ENCODE measurements at regions not wholly inside any gene's neighbourhood (a gene's known extent, or its start where the extent isn't known, plus 50 kb on each side); places are given as distances from the start of the nearest gene placed in this dataset.

DNA sequence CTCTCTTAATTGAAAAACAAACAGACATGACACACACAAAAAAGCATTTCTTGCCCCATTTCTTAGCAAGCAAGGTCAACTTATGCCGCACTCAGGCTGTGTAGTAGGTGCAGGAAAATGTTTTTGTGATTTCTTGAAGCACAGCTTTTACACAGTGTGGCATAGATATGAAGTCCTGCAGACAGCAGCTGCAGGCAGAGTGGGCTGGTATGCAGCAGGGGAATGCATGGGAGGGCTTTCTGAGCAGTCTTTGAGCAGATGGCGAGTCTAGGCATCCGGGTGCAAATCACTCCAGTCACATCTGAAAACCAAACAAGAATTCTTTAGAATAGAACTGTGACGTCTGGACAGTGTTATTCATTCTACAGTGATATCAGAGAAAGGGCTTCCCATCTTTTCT, 87.5 kb downstream of the BLID start:
- H3K36me3 ChIP-seq (replicated peaks in 1 of 2; ENCODE audit: control insufficient read depth in 1 of 2, insufficient read depth in 2 of 2, low read length in 2 of 2): no peaks in the 10 kb centered on the region
- H3K9ac ChIP-seq (ENCODE audit: insufficient read depth, low read depth, low read length): no peak overlapping the region
- no peaks in the 10 kb centered on the region for H3K79me2 ChIP-seq (ENCODE audit: insufficient read depth, low read length)
- H3K9me3 ChIP-seq (ENCODE audit: low read length): no peaks in the 10 kb centered on the region
- WGBS (ENCODE audit: low lambda C conversion rate): 3% methylated on average over 4 of the region's 4 CpGs
- TF ChIP-seq JUN (CRISPR knock-in tag; IDR thresholded peaks at IDR 0.05) (no peak), BCLAF1 (IDR thresholded peaks at IDR 0.05) (no peak), MIER3 (CRISPR knock-in tag; IDR thresholded peaks at IDR 0.05; ENCODE audit: borderline replicate concordance) (no peak), ZNF776 (CRISPR knock-in tag; IDR thresholded peaks at IDR 0.05) (no peak), NFE2 (CRISPR knock-in tag; IDR thresholded peaks at IDR 0.05) (no peak), ZNF782 (CRISPR knock-in tag; IDR thresholded peaks at IDR 0.05; ENCODE audit: borderline replicate concordance) (no peak)
- TF ChIP-seq, protein P1, sequence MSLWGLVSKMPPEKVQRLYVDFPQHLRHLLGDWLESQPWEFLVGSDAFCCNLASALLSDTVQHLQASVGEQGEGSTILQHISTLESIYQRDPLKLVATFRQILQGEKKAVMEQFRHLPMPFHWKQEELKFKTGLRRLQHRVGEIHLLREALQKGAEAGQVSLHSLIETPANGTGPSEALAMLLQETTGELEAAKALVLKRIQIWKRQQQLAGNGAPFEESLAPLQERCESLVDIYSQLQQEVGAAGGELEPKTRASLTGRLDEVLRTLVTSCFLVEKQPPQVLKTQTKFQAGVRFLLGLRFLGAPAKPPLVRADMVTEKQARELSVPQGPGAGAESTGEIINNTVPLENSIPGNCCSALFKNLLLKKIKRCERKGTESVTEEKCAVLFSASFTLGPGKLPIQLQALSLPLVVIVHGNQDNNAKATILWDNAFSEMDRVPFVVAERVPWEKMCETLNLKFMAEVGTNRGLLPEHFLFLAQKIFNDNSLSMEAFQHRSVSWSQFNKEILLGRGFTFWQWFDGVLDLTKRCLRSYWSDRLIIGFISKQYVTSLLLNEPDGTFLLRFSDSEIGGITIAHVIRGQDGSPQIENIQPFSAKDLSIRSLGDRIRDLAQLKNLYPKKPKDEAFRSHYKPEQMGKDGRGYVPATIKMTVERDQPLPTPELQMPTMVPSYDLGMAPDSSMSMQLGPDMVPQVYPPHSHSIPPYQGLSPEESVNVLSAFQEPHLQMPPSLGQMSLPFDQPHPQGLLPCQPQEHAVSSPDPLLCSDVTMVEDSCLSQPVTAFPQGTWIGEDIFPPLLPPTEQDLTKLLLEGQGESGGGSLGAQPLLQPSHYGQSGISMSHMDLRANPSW (CRISPR knock-in tag; IDR thresholded peaks at IDR 0.05; ENCODE audit: borderline replicate concordance): no peak
- TF ChIP-seq, protein P2, sequence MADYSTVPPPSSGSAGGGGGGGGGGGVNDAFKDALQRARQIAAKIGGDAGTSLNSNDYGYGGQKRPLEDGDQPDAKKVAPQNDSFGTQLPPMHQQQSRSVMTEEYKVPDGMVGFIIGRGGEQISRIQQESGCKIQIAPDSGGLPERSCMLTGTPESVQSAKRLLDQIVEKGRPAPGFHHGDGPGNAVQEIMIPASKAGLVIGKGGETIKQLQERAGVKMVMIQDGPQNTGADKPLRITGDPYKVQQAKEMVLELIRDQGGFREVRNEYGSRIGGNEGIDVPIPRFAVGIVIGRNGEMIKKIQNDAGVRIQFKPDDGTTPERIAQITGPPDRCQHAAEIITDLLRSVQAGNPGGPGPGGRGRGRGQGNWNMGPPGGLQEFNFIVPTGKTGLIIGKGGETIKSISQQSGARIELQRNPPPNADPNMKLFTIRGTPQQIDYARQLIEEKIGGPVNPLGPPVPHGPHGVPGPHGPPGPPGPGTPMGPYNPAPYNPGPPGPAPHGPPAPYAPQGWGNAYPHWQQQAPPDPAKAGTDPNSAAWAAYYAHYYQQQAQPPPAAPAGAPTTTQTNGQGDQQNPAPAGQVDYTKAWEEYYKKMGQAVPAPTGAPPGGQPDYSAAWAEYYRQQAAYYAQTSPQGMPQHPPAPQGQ (CRISPR knock-in tag; IDR thresholded peaks at IDR 0.05; ENCODE audit: borderline replicate concordance): no peak
- no TSS peak for BruUV-seq (replicated peaks)
- no peaks in the 10 kb centered on the region for H3K27me3 ChIP-seq (ENCODE audit: control insufficient read depth in 1 of 2, insufficient read depth in 2 of 2, low read length in 2 of 2)
- POLR2A ChIA-PET: no interaction called here
- H3K4me1 ChIP-seq (ENCODE audit: insufficient read depth, low read length): no peaks in the 10 kb centered on the region
- CTCF ChIA-PET (ENCODE audit: low intra/inter-chr PET ratio, low total read pairs): no interaction called here
- intact Hi-C loops (cut with micrococcal nuclease; ENCODE audit: unreplicated experiment) (no loop called here), in situ Hi-C loops (cut with HindIII; ENCODE audit: extremely low pct_ligation_motif_present, low pct_unique_long_range_greater_than_20kb) (loop anchor here (10.0 kb wide), 1 partner anchor 374 kb away; no protein-coding TSS in a partner anchor)
- H3K27ac ChIP-seq (ENCODE audit: extremely low read length, insufficient read depth, low read length): no peak overlapping the region
- ATAC-seq: no peak
- no peak overlapping the region for H3K4me2 ChIP-seq (ENCODE audit: low read depth, low read length)
- H2AFZ ChIP-seq (ENCODE audit: low read length): no peak overlapping the region
- DNase-seq (ENCODE audit: low spot score): no peak
- H4K20me1 ChIP-seq (ENCODE audit: insufficient read depth, low read length): no peaks in the 10 kb centered on the region
- H3K4me3 ChIP-seq (replicated peaks in 1 of 3; ENCODE audit: insufficient read depth in 1 of 3, low read depth in 2 of 3, low read length in 3 of 3): no peak overlapping the region
- FAIRE-seq: no peak

Measured in HepG2 (cell line).